ENCODE measurements at regions not wholly inside any gene's neighbourhood (a gene's known extent, or its start where the extent isn't known, plus 50 kb on each side); places are given as distances from the start of the nearest gene placed in this dataset.

GRCh38 chr3:177553012-177553411 is 355.7 kb upstream of the TBL1XR1 start:
- no peaks in the 10 kb centered on the region for H3K27me3 ChIP-seq
- H3K9me3 ChIP-seq: no peaks in the 10 kb centered on the region
- no peak for DNase-seq (ENCODE audit: extremely low spot score)
- intact Hi-C loops (cut with DNase I): no loop called here
- H3K27ac ChIP-seq (replicated peaks in 1 of 4): no peak overlapping the region
- no peak overlapping the region for H3K4me3 ChIP-seq
- TF ChIP-seq EP300 (IDR thresholded peaks at IDR 0.05): no peak
- TF ChIP-seq CTCF (IDR thresholded peaks at IDR 0.05): no peak
- TF ChIP-seq POLR2A (IDR thresholded peaks at IDR 0.05; ENCODE audit: low read depth): no peak
- no peak for TF ChIP-seq POLR2AphosphoS5 (IDR thresholded peaks at IDR 0.05)
- WGBS: 69% methylated on average over 2 of the region's 2 CpGs
- peaks cover 0 to 3% (median 0%) of the 10 kb centered on the region in 4 donors for H3K36me3 ChIP-seq
- peaks cover 0 to 26% (median 9%) of the 10 kb centered on the region in 4 donors for H3K4me1 ChIP-seq

- Histone ChIP-seq H3K4me1 (peaks cover 0 to 21% (median 7%) of the 10 kb centered on the region in 4 donors), H3K4me3 (no peak overlapping the region), H3K27me3 (no peaks in the 10 kb centered on the region), H3K9me3 (no peaks in the 10 kb centered on the region), H3K36me3 (peaks cover 0 to 3% (median 0%) of the 10 kb centered on the region in 4 donors), H3K27ac (replicated peaks in 1 of 4) (no peak overlapping the region)
- DNase-seq (ENCODE audit: extremely low spot score): no peak
- TF ChIP-seq EP300 (IDR thresholded peaks at IDR 0.05) (no peak), POLR2A (IDR thresholded peaks at IDR 0.05; ENCODE audit: low read depth) (no peak), CTCF (IDR thresholded peaks at IDR 0.05) (no peak), POLR2AphosphoS5 (IDR thresholded peaks at IDR 0.05) (no peak)
- intact Hi-C loops (cut with DNase I): no loop called here
- WGBS: 46% methylated on average over 2 of the region's 2 CpGs
Measured at GRCh38 chr3:177553579-177553978, 356.3 kb upstream of the TBL1XR1 start.

DNA sequence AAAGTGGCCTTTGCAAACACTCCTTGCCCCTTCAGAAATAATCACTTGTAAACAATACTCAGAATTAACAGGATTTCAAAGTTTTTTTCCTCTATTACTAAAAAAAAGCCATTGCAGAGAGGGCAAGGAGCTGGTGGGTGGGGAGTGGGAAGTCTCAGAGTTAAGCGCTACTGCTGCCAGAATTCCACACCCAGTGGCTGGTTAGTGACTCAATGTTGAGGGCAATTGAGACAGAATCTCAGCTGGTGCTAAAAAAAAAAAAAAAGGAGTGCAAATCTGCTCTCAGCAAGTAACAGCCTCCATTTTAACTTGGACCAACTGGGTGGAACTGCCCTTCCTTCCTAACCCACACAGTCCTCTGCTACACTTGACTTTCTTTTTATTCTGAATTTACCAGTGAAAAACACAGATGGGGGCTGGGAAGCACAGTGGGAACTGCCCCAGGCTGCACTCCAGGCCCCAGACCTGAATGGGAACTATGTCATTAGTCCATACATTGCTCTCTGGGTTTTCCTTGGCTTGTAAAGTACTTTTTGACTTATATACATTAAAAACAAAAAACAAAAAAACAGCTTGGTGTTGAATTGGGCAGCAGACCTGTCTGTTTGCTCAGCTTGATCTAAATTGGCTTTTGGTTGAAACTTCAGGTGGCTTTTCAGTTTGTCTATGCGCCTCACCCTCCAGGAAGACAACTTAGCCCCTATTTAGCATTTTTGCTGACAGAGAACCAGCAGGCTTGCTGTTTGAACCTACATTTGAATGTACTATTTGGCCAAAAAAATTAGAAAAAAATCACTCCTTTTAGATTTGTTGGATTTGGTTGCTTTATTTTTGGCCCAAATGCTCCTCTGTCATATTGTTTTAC is 357.8 kb upstream of the TBL1XR1 start:
- Histone ChIP-seq H3K4me3 (no peak overlapping the region), H3K36me3 (peaks cover 0 to 3% (median 0%) of the 10 kb centered on the region in 4 donors), H3K9me3 (no peaks in the 10 kb centered on the region), H3K27ac (replicated peaks in 1 of 4) (no peak overlapping the region), H3K4me1 (peaks cover 0 to 21% (median 7%) of the 10 kb centered on the region in 4 donors), H3K27me3 (no peaks in the 10 kb centered on the region)
- no peak for DNase-seq (ENCODE audit: extremely low spot score)
- intact Hi-C loops (cut with DNase I): no loop called here
- TF ChIP-seq POLR2AphosphoS5 (IDR thresholded peaks at IDR 0.05): no peak
- no peak for TF ChIP-seq CTCF (IDR thresholded peaks at IDR 0.05)
- no peak for TF ChIP-seq EP300 (IDR thresholded peaks at IDR 0.05)
- no peak for TF ChIP-seq POLR2A (IDR thresholded peaks at IDR 0.05; ENCODE audit: low read depth)
- 76% methylated on average over 2 of the region's 2 CpGs for WGBS

GRCh38 chr3:177557548-177557947 is 360.3 kb upstream of the TBL1XR1 start:
- DNase-seq (ENCODE audit: extremely low spot score): no peak
- 88% methylated on average over 3 of the region's 3 CpGs for WGBS

More at GRCh38 chr3:177557548-177557947, 360.3 kb upstream of the TBL1XR1 start:
- Histone ChIP-seq H3K36me3 (peaks cover 0 to 3% (median 0%) of the 10 kb centered on the region in 4 donors), H3K9me3 (no peaks in the 10 kb centered on the region), H3K4me3 (no peak overlapping the region), H3K4me1 (peaks cover 0 to 19% (median 7%) of the 10 kb centered on the region in 4 donors), H3K27me3 (no peaks in the 10 kb centered on the region), H3K27ac (replicated peaks in 1 of 4) (no peak overlapping the region)
- no peak for TF ChIP-seq EP300 (IDR thresholded peaks at IDR 0.05)
- no peak for TF ChIP-seq POLR2A (IDR thresholded peaks at IDR 0.05; ENCODE audit: low read depth)
- TF ChIP-seq CTCF (IDR thresholded peaks at IDR 0.05): no peak
- no peak for TF ChIP-seq POLR2AphosphoS5 (IDR thresholded peaks at IDR 0.05)
- intact Hi-C loops (cut with DNase I): no loop called here
